Activated CD4-positive, alpha-beta T cell treated with anti-CD3 and anti-CD28 coated beads for 36 hours (primary cell): ENCODE measurements at regions not wholly inside any gene's neighbourhood (a gene's known extent, or its start where the extent isn't known, plus 50 kb on each side); places are given as distances from the start of the nearest gene placed in this dataset.

Experiments
- ATAC-seq: fragments of 200-7000 bp; cut with Tn5 transposase; one replicate; pipeline ENCODE4 v1.10.0; 2021; ENCODE audit warnings: mild to moderate bottlenecking, moderate library complexity
- CTCF ChIA-PET: fragments of 350-600 bp; sonication (Branson Sonifier 250); formaldehyde crosslinking; loops from one replicate; lab custom pipeline; 2021; ENCODE audit warnings: antibody characterized with exemption; lab: Charles Lee
- POLR2A ChIA-PET: fragments of 350-600 bp; sonication (Branson Sonifier 250); formaldehyde crosslinking; loops from one replicate; lab custom pipeline; 2021; ENCODE audit warnings: antibody characterized with exemption, inconsistent platforms; lab: Charles Lee
- DNase-seq: peaks from one replicate; pipeline ENCODE4 v3.0.0-alpha.2; 2020
- H3K27ac Mint-ChIP-seq: one replicate; pipeline ENCODE4 v1.8.0; 2021; ENCODE audit warnings: mixed read lengths
- H3K27me3 Mint-ChIP-seq: one replicate; pipeline ENCODE4 v1.8.0; 2021; ENCODE audit warnings: mixed read lengths
- H3K36me3 Mint-ChIP-seq: one replicate; pipeline ENCODE4 v1.8.0; 2021; ENCODE audit warnings: low read depth, mixed read lengths
- H3K4me1 Mint-ChIP-seq: one replicate; pipeline ENCODE4 v1.8.0; 2021; ENCODE audit warnings: mixed read lengths
- H3K4me3 Mint-ChIP-seq: one replicate; pipeline ENCODE4 v1.8.0; 2021; ENCODE audit warnings: mild to moderate bottlenecking, moderate library complexity, mixed read lengths
- H3K9me3 Mint-ChIP-seq: one replicate; pipeline ENCODE4 v1.8.0; 2021; ENCODE audit warnings: low read depth, mixed read lengths
- intact Hi-C, 2 experiments: fragments of 100-400 bp; cut with DNase I in 1 of 2; cut with micrococcal nuclease in 1 of 2; formaldehyde crosslinking; loops; one replicate each; pipeline versions ENCODE4 v1.14.2 to v1.15.1; 2022 to 2024; cut with DNase I, micrococcal nuclease

DNA sequence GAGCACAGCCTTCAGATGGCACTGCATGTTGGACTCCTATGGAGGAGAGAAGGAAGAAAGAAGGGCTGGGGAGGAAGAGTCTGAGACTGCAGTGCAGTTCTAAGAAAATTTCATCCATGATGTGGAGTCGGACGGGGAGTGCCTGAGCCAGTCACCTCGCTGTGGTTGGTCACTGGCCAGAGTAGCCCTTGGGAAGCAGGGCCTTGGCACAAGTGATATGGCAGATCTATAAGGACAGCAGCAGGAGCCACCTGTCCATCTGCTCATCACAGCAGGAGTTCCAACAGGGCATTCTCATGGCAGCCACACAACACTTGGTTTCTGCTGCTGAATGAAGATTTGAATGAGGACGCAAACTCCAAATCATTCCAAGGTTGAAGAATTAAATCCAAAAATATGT lies 314.8 kb downstream of the CYP26B1 start:
- H3K36me3 Mint-ChIP-seq = no peaks in the 10 kb centered on the region
- H3K27ac Mint-ChIP-seq = no peak overlapping the region
- POLR2A ChIA-PET = no interaction called here
- DNase-seq (no peak), ATAC-seq (no peak)
- H3K4me3 Mint-ChIP-seq = no peak overlapping the region
- no peaks in the 10 kb centered on the region for H3K4me1 Mint-ChIP-seq
- intact Hi-C loops = no loop called here
- H3K27me3 Mint-ChIP-seq = no peaks in the 10 kb centered on the region
- CTCF ChIA-PET = no interaction called here
- no peaks in the 10 kb centered on the region for H3K9me3 Mint-ChIP-seq

DNA sequence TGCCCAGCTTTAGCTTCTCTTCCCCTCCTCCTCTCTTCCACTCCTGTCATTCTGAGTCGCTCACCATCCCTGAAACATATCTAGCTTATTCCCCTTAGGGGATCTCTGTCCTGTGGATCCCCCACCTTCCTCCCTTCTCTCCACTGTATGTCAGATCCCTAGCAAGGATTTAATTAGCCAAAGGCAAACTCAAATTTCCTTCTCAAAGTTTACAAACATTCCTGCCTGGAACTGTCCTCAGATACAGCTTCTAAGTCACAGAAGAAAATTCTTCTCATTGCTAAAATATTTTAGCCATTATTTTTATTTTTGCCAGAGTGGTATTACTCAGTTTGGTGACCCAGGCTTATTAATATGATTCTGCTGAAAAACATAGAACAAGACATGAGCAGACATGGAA lies 315.3 kb downstream of the CYP26B1 start:
- Mint-ChIP-seq H3K4me3 (no peak overlapping the region), H3K36me3 (no peaks in the 10 kb centered on the region), H3K27ac (no peak overlapping the region), H3K4me1 (no peaks in the 10 kb centered on the region), H3K27me3 (no peaks in the 10 kb centered on the region), H3K9me3 (no peaks in the 10 kb centered on the region)
- no peak for DNase-seq
- intact Hi-C loops = no loop called here
- CTCF ChIA-PET = interaction anchor here (0.9 kb wide), 1 partner anchor 146 kb away, joined by 3 read pairs; no protein-coding TSS in a partner anchor
- ATAC-seq = no peak
- POLR2A ChIA-PET = no interaction called here

DNA sequence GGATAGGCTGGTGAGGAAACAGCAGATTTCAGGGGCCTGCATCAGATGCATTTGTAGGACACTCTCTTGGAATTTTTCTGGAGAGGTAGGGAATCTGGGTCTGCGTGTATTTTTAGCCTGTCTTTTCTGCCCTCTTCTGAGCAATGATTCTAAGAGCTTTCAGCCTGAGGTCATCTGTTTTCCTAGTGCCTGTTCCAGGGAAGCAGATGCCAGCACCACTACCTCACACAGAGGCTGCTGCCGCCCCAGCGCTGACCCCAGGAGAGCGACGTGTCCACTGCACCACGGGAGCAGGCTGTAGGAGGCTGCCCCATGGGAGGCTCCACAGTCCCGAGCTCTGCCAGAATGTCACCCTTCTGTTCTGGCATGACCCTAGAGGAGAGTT lies 316.5 kb downstream of the CYP26B1 start:
- no peaks in the 10 kb centered on the region for H3K36me3 Mint-ChIP-seq
- ATAC-seq = no peak
- ChIA-PET POLR2A (no interaction called here), CTCF (no interaction called here)
- no peaks in the 10 kb centered on the region for H3K9me3 Mint-ChIP-seq
- H3K4me3 Mint-ChIP-seq = no peak overlapping the region
- no peak for DNase-seq
- no peaks in the 10 kb centered on the region for H3K27me3 Mint-ChIP-seq
- intact Hi-C loops = no loop called here
- no peaks in the 10 kb centered on the region for H3K4me1 Mint-ChIP-seq
- H3K27ac Mint-ChIP-seq = no peak overlapping the region

DNA sequence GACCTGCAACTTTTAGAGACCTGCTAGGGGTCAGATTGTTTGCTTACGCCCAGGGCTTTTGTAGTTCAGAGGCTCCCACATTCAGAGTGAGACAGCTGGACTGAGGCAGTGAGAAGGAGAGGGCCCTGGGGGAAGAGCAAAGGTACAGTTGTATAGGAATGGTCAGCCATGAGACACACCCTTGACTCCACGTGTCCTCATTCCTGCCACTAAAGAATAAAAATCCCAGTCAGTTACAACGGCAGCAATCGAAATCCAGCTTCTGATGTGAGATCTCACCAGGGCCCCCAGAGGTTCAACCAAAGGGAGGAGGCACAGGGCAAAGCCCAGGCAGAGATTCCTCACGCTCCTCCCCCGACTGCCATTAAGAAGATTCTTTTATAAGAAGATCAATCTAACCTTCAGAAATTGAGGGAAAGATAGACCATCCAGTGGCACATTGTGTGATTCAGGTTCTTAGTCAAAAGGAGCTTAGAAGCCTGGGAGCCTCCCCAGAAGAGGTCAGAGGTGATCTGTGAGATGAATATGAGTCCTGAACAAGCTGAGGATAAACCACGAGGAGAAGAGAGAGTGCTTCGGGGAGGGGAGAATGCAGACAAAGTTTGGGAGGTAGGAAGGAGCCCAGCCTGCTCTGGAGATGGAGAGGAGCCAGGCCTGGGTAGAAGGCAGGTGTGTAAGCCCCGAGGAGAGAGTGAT lies 317.0 kb downstream of the CYP26B1 start:
- POLR2A ChIA-PET = no interaction called here
- no peaks in the 10 kb centered on the region for H3K27me3 Mint-ChIP-seq
- H3K9me3 Mint-ChIP-seq = no peaks in the 10 kb centered on the region
- no peaks in the 10 kb centered on the region for H3K36me3 Mint-ChIP-seq
- ATAC-seq (no peak), DNase-seq (no peak)
- H3K4me1 Mint-ChIP-seq = no peaks in the 10 kb centered on the region
- H3K27ac Mint-ChIP-seq = no peak overlapping the region
- intact Hi-C loops = no loop called here
- CTCF ChIA-PET = no interaction called here
- no peak overlapping the region for H3K4me3 Mint-ChIP-seq

DNA sequence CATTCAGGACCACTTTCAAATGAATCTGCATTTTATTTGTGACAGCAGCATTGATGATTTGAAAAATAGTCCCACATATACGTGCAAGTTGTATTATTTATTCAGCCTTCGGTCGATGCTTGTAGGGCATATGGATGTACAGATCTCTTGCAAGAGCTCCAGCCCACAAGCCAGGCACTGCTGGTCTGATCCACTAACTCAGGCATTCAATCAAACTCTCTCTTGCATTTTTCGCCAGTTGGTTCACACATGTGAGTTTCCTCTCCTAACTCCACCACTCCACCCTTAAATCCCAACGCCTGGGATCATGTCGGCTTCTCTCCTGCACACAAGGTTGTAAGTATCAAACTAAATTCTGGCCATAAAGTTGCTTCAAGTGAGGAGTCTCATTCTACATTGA lies 318.7 kb downstream of the CYP26B1 start:
- Mint-ChIP-seq H3K4me3 (no peak overlapping the region), H3K36me3 (no peaks in the 10 kb centered on the region), H3K27ac (no peak overlapping the region), H3K9me3 (no peaks in the 10 kb centered on the region), H3K27me3 (peaks cover 4% of the 10 kb centered on the region), H3K4me1 (no peaks in the 10 kb centered on the region)
- CTCF ChIA-PET = no interaction called here
- ATAC-seq = no peak
- POLR2A ChIA-PET = no interaction called here
- intact Hi-C loops = no loop called here
- no peak for DNase-seq

DNA sequence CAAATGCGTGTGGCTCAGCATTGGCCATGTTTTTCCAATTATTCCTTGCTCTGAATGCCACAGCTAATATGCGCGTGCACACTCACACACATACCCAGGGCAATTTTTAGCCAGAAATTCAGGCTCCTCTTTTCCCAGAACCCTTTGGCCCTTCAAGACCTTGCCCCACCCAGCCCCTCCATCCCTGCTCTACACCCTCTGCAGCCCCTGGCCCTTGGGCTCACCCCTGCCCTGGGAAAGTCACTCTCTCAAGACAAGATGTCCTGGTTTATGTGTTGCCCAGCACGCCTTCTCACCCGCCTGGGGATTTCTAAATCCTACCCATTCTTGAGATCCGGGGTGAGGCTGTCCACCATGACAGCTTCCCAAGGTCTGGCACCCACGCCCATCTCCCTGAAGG lies 319.7 kb downstream of the CYP26B1 start:
- Mint-ChIP-seq H3K4me3 (no peak overlapping the region), H3K4me1 (no peaks in the 10 kb centered on the region), H3K27me3 (peaks cover 7% of the 10 kb centered on the region), H3K27ac (no peak overlapping the region), H3K36me3 (no peaks in the 10 kb centered on the region), H3K9me3 (no peaks in the 10 kb centered on the region)
- ATAC-seq (no peak), DNase-seq (no peak)
- ChIA-PET POLR2A (no interaction called here), CTCF (no interaction called here)
- intact Hi-C loops = no loop called here

DNA sequence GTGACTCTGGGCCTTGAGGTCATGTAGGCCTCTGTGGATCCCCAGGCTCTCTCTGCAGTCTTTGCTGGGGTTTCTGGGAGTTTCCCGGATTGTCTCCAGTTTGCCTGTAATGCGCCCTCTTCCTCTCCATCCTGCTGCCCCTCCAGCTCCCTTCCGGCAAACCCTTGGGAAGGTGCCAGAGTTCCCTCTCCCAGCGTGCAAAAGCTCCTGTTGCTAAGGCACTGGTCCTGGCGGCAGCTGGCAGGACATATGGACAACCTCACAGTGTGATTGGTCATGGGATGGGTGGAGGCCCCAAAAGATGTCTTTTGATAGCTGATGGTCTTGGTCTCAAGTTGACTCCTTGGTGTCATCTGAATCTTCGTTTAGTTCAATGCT lies 320.1 kb downstream of the CYP26B1 start:
- CTCF ChIA-PET = no interaction called here
- no peak for DNase-seq
- H3K27ac Mint-ChIP-seq = no peak overlapping the region
- H3K9me3 Mint-ChIP-seq = no peaks in the 10 kb centered on the region
- H3K4me1 Mint-ChIP-seq = no peaks in the 10 kb centered on the region
- H3K36me3 Mint-ChIP-seq = no peaks in the 10 kb centered on the region
- no peak for ATAC-seq
- POLR2A ChIA-PET = no interaction called here
- intact Hi-C loops = no loop called here
- H3K4me3 Mint-ChIP-seq = no peak overlapping the region
- H3K27me3 Mint-ChIP-seq = peaks cover 9% of the 10 kb centered on the region

DNA sequence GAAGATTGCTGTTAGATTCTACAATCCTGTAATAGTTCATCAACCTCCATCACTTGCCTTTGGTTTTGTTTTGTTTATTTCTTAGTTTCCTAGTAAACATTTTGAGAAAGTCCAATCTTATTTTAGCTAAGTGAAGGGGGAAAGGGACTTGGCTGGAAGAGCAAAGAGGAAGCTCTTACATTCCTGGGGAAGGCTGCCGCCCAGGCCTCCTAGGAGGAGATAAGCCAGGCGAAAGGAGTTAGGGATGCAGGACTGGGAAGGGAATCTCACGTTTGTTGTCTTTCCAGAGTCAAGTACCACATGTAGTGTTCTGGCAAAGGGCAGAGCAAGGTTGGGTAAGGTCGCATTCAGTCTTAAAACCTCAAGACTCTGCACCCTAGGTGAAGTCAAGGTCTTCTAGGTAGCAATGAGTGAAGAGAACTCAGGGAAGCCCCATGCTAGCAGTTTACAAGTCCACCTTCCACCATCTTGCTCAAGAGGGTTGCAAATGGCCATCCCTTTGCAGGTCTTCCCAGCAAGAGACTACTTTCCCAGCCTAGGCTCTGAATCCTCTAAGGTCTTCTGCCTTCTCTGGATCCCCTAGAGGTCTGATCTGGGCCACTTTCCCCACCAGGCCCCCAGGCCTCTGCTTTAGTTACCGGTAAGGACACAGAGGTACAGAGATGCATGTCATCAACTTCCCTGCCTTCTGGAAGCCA lies 320.7 kb downstream of the CYP26B1 start:
- CTCF ChIA-PET = no interaction called here
- no peak for ATAC-seq
- Mint-ChIP-seq H3K36me3 (no peaks in the 10 kb centered on the region), H3K9me3 (no peaks in the 10 kb centered on the region), H3K4me1 (no peaks in the 10 kb centered on the region), H3K27ac (no peak overlapping the region), H3K27me3 (peaks cover 11% of the 10 kb centered on the region), H3K4me3 (no peak overlapping the region)
- no peak for DNase-seq
- POLR2A ChIA-PET = no interaction called here
- intact Hi-C loops = no loop called here

DNA sequence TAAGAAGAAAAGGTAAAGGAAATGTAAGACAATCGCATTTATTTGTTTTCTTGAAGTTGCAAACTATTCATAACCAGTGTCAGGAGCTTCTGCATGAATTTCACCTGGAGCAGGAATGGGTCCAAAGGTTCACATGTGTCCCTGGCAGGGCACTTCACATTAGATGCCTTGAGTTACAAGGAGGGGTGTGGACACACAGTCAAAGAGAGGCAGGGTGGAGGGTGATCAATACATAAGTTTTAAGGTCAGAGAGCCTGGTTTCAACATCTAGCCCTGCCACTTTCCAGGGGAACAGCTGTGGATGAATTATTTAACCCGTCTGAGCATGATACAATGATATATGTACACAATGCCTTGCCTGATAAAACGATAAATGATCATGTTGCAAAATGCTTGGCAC lies 321.4 kb downstream of the CYP26B1 start:
- Mint-ChIP-seq H3K27me3 (peaks cover 15% of the 10 kb centered on the region), H3K4me1 (no peaks in the 10 kb centered on the region), H3K4me3 (no peak overlapping the region), H3K27ac (no peak overlapping the region), H3K36me3 (no peaks in the 10 kb centered on the region), H3K9me3 (no peaks in the 10 kb centered on the region)
- POLR2A ChIA-PET = no interaction called here
- ATAC-seq (no peak), DNase-seq (no peak)
- CTCF ChIA-PET = no interaction called here
- intact Hi-C loops = no loop called here

DNA sequence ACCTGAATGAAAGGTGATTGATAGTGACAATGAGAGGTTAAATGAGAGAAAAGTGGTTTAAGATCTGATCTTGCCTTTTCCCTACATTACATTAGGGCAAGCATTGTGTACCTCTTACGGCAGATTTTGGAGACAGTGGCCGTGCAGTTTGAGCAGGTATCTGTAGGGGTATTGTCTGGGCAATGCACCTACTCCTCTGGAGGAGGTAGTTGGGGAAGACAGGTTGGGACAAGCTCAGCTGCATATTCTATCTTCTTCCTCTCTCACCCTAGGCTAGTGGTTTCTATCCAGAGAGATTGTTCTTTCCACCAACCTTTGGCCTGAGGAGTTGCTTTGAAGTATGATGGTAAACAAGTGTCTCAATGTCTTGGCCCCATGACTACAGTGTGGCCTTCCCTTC lies 323.2 kb downstream of the CYP26B1 start:
- no peak overlapping the region for H3K27ac Mint-ChIP-seq
- no peaks in the 10 kb centered on the region for H3K4me1 Mint-ChIP-seq
- ATAC-seq (no peak), DNase-seq (no peak)
- POLR2A ChIA-PET = no interaction called here
- no peaks in the 10 kb centered on the region for H3K9me3 Mint-ChIP-seq
- H3K4me3 Mint-ChIP-seq = no peak overlapping the region
- CTCF ChIA-PET = no interaction called here
- intact Hi-C loops = no loop called here
- peaks cover 17% of the 10 kb centered on the region for H3K27me3 Mint-ChIP-seq
- H3K36me3 Mint-ChIP-seq = no peaks in the 10 kb centered on the region

DNA sequence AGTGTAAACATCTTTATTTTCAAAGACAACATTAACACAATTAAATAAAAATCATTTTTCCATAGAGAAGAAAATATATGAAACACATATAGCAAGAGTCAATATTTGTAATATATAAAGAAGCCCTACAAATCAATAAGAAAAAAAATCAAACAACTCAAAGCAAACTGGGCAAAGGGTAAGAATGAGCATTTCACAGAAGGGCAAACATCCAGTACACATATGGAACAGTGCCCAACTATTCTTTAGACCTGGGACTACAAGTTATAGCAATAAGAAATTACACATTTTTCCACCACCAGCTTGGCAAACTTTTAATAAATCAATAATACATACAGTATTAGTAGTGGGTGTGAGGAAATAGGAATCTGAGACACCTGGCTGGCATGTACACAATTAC lies 324.1 kb downstream of the CYP26B1 start:
- CTCF ChIA-PET = interaction anchor here (0.5 kb wide), 1 partner anchor 271 kb away, joined by 3 read pairs; no protein-coding TSS in a partner anchor
- intact Hi-C loops = no loop called here
- Mint-ChIP-seq H3K4me1 (no peaks in the 10 kb centered on the region), H3K36me3 (no peaks in the 10 kb centered on the region), H3K27ac (no peak overlapping the region), H3K9me3 (no peaks in the 10 kb centered on the region), H3K4me3 (no peak overlapping the region), H3K27me3 (peaks cover 17% of the 10 kb centered on the region)
- ATAC-seq = no peak
- no peak for DNase-seq
- POLR2A ChIA-PET = no interaction called here

DNA sequence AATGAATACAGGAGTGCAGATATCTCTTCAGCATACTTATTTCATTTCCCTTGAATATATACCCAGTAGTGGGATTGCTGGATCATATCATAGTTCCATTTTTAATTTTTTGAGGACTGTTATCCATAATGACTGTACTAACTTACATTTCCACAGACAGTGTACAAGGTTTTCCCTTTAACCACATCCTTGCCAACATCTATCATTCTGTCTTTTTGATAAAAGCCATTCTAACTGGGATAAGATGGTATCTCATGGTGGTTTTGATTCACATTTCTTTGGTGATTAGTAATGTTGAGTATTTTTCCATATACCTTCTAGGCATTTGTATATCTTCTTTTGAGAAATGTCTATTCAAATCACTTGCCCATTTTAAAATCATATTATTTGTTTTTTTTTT lies 325.2 kb downstream of the CYP26B1 start:
- Mint-ChIP-seq H3K4me1 (no peaks in the 10 kb centered on the region), H3K27ac (no peak overlapping the region), H3K9me3 (no peaks in the 10 kb centered on the region), H3K4me3 (no peak overlapping the region), H3K27me3 (peaks cover 19% of the 10 kb centered on the region), H3K36me3 (no peaks in the 10 kb centered on the region)
- intact Hi-C loops = no loop called here
- CTCF ChIA-PET = no interaction called here
- ATAC-seq (no peak), DNase-seq (no peak)
- POLR2A ChIA-PET = no interaction called here
